GM19240 (cell line): ENCODE measurements at regions not wholly inside any gene's neighbourhood (a gene's known extent, or its start where the extent isn't known, plus 50 kb on each side); places are given as distances from the start of the nearest gene placed in this dataset.
A peak's percentile ranks its signal among the peaks of the same experiment; 100 is the strongest.
"Not testable (repeated sequence)": the region's sequence is repeated elsewhere in the genome, so short reads cannot be mapped to it uniquely, and the experiment has no call there.

Experiments used
- DNase-seq: peaks from one replicate; pipeline ENCODE4 v3.0.0; 2011; ENCODE audit warnings: low spot score; ENCODE audit not compliant: insufficient read length

GRCh38 chr2:175769200-175769599 is 232.9 kb downstream of the LNPK start:
- no peak for DNase-seq

GRCh38 chr2:175766880-175767279 is 235.2 kb downstream of the LNPK start:
- DNase-seq = no peak

- DNase-seq = no peak
Observed at GRCh38 chr2:175755656-175756386, 246.2 kb downstream of the LNPK start.

- DNase-seq = no peak
Observed at GRCh38 chr2:175755169-175755568, 246.9 kb downstream of the LNPK start.

GRCh38 chr2:175750195-175750594 is 251.9 kb downstream of the LNPK start:
- no peak for DNase-seq

- DNase-seq = no peak
Observed at GRCh38 chr2:175745911-175746310, 256.2 kb downstream of the LNPK start.

- DNase-seq = no peak
Observed at GRCh38 chr2:175744000-175744399, 258.1 kb downstream of the LNPK start.

DNA sequence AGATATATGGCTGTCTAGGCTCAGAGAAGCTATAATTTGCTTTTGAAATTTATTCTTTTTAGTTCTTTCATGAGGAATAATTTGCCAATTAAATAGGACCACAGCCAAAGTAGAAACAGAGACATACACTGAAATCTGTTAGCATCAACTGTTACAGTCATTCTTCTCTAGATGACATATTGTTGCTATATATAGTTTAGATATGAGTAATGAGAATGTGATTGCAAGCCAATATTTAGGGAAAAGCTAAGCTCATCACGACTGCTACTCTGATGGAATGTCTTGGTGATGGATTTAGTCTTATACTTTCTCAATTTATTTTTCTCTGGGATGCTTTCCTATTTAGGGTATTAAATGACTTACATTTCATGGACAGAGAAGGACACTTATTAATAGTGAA is 259.1 kb downstream of the LNPK start:
- DNase-seq = no peak

DNA sequence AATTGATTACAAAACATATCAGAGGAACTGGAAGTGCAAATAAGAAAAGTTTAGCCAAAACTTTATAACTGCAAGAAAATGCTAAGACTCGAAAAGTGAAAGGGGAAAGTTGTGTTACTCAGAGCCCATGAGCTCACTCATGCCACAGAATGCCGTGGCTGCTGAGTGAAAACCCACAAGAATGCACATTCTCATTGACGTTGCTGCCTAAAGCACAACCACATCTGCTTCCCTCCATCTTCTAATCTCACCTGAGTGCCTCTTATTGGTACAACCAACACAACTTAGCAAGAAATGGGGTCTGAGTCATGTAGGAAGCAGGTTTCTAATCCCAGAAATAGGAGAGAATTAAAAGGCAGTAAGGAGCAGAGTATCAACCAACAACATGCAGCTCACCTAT is 259.7 kb downstream of the LNPK start:
- DNase-seq = no peak

DNA sequence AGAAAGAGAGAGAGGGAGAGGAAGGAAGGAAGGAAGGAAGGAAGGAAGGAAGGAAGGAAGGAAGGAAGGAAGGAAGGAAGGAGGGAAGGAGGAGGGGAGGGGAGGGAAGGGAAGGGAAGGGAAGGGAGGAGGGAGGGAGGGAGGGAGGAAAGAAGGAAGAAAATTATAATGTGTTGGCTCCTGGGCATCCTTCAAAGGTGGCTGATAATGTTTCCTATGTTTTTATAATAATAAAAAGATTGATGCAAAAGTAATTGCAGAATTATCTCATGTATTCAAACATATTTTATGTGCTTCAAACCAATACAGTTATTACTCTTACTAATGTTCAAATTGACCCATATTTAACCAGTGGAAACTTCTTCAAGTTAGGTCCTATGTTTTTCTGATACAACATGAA is 260.9 kb downstream of the LNPK start:
- DNase-seq = no peak

DNA sequence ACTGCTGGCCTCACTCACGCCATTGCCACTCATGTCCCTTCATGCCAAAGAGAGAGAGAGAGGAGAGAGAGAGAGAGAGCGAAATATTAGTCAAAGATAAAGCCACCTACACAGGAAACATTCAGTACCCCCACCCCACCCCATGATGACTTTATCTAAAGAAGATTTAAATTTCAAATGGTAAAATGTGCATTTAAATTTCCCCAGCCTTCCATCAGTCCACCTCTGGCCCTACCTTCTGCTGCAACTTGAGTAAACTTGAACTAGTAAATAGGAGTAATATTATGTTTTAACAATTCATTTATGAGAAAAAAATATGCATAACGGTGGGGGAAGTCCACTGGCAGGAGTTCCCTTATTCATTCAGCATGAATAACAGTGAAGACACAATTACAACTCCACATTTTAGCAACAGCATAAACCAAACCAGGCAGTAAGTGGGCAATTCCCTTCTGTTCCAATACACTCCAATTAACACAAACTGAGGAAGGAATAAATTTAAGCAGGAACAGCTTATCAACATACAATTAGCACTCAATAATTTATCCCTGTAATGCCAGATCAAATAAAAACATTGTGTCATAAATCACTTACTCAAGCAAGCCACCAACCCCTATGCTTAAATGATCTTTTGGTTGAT is 264.2 kb downstream of the LNPK start:
- DNase-seq = no peak

- no peak for DNase-seq
Observed at GRCh38 chr2:175734686-175735085, 267.4 kb downstream of the LNPK start.

- no peak for DNase-seq
Observed at GRCh38 chr2:175732531-175732930, 269.5 kb downstream of the LNPK start.

DNA sequence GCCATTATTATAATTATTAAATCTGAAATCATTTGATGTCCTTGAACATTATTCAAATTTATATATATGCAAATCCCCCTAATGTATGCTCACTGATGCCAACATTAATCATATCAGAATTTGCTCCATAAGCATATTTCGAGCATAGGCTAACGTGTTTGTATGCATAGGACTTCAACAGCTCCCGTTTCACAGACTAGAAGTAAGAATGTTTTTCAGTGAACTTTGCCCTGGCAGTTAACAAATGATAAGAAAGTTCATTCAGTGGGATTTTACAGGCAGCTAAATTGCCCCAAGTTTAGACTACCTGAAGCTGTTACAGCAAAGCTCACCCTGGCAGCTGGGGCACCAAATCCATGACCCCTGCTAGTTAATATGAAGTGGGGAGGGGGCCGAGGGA is 272.0 kb downstream of the LNPK start:
- no peak for DNase-seq

DNA sequence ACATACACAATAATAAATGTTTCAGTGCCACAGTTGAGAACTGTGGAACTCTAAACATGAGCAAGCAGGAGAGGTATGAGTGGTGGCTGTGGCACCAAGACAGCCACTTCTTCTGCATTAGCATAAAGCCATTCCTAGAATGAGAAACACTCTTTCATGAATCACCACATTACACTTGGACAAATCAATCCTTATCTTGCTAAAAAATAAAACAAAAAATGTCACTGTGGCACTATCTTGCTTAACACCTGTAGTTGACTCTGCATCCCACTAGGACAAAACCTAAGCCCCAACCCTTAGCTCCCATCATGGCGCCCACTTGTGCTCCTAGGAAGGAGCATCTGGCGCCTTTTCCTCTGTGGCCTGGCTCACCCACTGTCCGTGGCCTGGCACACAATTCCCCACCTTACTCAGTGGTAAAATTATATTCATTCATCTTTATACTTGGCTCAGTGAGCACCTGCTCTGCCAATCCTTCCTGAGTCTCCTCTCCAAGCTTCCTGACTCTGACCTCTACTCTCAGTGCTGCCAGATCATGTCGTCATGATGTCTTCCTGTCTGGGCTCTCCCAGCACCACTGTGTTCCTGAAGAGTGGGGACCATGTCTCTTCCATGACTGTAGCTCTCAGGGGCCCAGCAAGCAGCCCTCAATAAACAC is 272.9 kb downstream of the LNPK start:
- no peak for DNase-seq

DNA sequence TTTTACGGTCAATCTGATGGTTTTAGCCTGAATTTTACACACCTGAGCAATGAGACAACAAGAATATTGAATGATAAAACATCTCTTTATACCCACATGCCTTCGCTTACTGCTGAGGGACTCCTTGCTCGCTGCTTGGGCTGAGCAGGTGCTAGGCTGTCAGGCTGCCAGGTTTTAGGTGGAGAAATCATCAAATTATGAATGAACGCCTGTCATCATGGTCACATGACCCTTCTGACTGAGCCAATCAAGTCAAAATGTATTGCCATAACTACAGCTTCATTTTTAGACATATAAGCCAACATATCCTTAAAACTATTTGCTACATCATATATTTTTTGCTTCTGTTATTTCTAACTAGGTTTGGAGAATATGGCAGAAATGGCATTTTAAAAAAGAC is 274.0 kb downstream of the LNPK start:
- no peak for DNase-seq

DNA sequence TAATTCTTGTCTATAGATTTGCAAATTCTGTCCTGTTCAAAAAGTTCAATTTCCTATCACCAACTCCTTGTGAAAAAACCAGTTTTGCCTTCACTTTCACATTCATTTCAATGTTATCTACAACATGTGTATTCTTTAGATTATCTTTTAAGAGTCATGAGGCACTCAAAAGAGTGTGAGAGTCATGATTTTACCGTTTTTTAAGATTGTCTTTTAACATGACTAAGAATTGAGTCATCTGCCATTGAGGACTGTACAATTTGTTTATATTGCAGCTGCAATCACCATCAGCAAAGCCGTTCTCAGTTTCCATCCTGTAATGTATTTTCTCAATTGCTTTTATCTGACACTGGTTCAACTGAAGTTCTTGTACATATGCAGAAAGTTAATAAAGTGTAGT is 275.8 kb downstream of the LNPK start:
- DNase-seq = no peak

DNA sequence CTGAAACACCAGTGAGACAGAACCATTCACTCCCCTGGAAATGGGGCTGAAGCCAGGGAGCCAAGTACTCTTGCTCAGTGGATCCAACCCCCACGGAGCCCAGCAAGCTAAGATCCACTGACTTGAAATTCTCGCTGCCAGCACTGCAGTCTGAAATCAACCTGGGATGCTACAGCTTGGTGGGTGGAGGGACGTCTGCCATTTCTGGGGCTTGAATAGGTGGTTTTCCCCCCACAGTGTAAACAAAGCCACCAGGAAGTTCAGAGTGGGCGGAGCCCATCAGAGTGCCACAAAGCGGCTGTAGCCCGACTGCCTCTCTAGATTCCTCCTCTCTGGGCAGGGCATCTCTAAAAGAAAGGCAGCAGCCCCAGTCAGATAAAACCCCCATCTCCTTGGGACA is 292.8 kb downstream of the LNPK start:
- DNase-seq = no peak

DNA sequence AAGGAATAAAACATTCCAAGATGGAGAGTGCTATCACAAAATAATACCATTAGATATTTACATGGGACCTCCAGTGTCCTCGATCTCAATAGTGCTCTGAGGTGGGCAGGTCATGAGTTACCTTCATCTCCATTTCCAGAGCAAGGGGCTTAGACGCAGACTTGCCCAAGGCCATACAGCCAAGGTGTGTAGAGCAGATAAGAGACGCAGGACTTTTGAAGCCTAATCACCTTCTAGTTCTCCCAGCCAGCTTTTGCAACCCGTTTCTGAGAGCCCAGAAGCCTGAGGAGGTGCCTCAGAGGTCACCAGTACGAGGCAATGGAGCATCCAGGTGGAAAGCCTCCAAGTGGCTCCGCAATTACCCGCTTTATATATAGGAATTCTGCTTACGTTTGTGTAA is 294.7 kb downstream of the LNPK start:
- no peak for DNase-seq

DNA sequence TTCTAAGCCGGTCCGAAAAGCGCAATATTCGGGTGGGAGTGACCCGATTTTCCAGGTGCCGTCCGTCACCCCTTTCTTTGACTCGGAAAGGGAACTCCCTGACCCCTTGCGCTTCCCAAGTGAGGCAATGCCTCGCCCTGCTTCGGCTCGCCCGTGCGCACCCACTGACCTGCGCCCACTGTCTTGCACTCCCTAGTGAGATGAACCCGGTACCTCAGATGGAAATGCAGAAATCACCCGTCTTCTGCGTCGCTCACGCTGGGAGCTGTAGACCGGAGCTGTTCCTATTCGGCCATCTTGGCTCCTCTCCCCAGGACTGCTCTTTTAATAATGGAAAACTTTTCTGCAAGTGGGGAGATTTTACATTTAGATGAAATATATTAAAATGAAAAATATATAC is 297.5 kb downstream of the LNPK start:
- DNase-seq = not testable (repeated sequence)

DNA sequence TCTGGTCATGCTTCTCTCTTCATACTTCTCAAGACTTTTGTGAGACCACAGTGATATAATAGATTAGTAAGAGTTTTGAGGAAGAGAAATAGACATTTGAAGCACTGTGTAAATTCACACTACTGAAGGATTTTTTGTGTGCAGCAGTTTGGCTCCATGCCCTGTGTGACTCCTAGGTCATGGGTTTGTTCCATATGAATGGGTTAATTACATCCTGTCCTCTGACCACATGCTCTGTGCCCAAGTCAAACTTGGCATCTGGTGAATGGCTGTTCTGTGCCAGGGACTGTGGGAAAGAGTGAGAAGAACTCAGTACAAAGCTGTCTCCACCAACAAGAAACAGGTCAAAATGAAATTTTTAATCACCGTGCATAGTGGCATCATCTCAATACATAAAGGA is 304.0 kb downstream of the LNPK start:
- no peak for DNase-seq

DNA sequence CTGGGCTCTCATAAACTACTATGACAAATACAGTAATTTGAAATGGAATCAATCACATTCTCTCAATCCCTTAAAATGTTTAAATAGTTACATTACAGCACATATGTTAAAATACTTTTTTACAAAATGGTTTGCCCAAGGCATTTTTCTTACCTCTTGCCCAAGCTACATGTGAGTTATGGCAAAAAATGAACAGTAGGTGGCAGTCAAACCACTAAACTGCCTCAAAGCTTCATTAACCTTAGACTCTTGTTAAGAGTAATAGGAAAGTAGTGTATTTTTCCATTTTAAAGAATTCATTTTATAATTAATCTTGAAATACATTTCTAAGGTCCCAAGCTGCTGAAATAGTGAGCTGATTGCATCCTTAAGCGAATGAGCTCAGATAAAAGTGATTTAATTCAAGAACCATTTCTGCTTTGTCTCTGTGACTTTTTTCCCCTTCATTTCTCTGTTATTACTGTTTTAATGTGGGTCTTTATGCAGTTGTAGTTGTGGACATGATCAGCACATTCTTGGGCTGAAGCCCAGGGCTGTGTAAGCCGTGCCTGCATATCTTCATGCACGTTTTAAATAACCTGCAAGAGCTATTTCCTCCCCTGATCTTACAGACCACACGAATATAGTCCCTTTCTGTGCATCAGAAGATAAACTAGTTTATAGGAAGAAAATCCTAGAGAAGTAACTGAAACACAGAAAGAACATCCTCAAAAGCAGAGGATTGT is 311.8 kb downstream of the LNPK start:
- peak; percentile 8 for DNase-seq
